Activated CD8-positive, alpha-beta memory T cell treated with anti-CD3 and anti-CD28 coated beads for 24 hours (primary cell): ENCODE measurements at regions not wholly inside any gene's neighbourhood (a gene's known extent, or its start where the extent isn't known, plus 50 kb on each side); places are given as distances from the start of the nearest gene placed in this dataset.

Source experiments
- DNase-seq: peaks from one replicate; pipeline ENCODE4 v3.0.0-alpha.2; 2020

DNA sequence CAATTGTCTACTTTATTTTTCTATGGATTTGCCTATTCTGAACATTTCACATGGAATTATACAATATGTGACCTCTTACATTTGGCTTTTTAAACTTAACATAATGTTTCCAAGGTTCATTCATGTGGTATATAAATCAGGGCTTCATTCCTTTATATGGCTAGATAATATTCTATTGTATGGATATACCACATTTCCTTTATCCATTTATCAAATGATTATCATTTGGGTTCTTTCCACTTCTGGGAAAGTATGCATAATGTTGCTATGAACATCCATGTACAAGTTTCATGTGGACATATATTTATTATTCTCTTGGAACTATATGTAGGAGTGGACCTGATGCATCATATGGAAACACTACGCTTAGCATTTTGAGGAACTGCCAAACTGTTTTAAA lies 99.7 kb upstream of the NCKAP5 start:
- no peak for DNase-seq

DNA sequence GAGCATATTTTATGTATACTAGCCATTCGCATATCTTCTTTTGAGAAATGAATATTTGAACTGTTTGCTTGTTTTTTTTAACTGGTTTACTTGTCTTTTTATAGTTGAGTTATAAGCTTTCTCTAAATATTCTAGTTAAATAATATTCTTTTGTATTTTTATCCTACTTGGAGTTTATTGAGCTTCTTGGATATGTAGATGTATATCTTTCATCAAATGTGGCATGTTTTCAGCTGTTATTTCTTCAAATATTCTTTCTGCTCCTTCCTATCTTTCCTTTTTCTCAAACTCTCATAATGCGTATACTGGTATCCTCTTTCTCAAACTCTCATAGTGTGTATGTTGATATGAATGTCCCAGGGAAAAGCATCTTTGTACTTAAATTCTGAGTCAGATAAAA lies 100.3 kb upstream of the NCKAP5 start:
- DNase-seq = no peak

DNA sequence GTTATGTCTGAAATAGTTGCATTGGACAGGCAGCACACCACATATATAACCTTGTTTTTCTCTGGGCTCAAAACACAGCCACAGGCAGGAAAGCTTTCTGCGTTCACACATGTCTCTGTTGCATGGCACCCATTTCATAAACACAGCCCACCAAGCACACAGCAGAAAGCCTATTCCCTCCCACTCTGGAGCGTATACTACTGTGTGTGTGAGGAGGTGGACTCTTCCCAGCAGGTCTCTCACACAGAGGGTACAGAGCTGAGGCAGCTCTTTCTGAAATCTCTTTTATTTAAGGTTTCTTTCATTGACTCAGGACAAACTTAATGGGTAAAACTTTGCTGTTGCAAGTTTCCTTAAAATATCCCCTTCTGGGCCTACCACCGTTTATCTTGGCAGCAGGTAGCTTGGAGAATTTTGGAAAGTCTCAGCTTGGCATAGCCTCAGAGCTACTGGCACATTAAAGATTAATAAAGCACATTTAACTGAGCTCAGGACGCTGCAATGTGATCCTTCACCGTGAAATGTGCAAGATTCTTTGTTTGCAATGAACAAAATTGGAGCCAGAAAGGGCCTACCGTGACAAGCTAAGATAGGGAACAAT lies 105.1 kb upstream of the NCKAP5 start:
- no peak for DNase-seq

DNA sequence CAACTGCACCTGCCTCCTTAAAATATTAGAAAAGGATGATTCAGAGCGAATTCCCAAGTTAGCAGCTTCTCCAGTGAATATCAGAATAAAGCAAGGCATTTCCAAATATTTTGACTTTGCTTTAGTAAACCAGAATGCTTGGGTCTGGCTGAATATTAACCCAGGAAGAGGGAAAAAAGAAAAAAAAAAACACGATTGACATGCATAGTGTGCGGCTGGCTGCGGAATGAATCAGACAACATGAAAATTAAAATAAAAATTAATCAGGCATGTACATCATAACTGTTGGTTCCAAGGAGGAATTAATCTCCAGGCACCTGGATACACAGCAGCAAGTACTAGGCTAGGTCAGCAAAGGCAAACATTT lies 105.8 kb upstream of the NCKAP5 start:
- no peak for DNase-seq

DNA sequence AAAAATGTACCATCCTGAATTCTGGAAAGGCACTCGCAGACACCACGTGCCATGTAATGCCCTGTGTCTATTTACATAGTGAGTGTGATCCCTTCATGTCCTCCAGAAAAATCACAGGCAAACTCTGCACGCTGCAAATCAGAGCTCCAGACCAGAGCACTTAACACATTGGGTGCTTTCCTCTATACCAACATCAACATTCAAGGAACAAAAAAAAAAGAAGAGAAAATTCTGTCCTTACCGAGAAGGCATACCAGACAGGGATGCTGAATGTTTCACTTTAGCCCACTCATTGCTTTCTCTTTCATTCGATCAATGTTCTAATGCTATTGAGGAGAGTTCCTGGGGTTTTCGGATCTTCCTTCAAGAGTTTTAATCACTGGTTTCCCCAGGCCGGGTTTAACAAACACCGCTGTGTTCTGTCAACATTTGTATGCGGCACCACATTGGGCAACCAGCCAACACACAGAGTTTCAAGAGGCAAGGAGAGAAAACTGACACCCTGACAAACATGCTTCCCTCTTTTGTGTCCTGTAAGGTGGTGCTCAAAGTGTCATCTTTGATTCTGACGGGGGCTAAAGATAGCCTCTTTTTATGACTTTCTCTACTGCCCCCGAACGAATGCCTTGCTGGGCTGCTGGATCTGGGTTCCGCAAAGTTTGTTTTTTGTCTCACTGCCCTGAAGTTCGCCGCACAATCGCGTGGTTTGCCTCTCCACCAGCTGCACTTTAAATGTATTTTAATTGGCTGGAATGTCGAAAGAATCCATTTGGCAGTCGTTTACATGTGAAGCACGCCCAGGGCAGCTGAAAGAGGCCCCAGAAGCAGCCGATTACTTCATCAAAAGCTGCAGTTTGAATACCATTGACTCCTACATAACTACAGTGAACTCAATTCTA lies 106.4 kb upstream of the NCKAP5 start:
- no peak for DNase-seq

DNA sequence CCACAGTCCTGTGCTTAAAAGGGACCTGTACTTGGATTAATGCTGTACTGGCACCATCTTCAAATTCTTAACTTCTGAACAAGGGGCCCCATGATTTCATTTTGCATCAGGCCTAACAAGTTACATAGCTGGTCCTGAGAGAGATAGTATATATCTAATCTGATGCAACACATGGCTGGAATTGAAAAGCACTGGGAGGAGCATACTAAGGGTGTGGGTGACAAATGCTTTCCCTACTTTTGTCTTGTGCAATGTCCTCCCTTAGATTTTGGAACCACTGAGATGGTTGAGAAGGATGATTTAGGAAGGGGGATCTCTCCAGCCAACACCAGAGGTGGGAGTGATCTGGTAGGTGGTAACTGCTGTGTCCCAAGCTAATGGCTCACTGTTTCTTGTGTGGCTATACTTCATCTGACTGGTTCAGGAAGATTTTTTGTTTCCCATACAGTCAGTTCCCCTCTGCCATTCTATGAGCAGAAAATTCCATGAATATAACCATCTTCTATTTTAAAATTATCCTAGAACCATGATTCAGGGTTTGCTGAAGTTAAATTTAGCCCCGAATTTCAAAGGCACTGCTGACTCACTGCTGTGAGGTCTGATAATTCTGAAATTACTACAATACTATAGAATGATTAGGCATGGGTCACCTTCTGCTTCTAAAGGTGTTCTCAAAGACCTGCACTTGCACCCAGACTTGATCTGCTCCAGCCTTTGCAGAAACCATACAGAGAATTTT lies 108.3 kb upstream of the NCKAP5 start:
- DNase-seq = no peak

DNA sequence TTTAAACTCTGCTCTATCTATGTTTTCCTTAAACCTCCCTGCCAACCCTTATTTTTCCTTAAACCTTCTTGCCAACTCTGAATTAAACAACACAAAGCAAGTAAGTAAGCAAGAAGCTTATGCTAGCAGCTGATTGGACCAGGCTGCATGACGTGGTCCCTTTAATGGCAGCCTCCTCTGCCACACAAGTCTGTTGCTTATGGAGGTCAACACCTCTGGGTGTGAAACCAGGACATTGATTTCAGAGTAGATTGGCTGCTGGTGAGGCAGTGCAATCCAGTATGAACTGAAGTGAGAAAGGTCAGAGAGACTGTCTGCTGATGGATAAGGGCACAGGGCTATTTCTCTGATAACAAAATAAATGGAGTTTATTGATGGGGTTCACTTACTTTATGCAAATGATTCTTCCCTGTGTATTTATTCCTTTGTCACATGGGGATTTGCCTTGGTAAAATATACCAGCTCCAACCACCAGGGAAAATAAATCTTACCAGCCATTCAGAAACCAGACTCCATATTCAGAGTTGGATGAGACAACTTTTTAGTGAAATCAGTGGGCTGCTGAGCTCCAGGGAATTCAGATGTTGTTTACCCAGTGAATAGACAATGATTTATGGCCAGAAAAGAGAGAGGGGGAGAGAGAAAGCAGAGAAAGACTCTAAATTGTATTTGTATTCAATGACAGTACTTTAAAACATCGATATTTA lies 112.2 kb upstream of the NCKAP5 start:
- DNase-seq = no peak

DNA sequence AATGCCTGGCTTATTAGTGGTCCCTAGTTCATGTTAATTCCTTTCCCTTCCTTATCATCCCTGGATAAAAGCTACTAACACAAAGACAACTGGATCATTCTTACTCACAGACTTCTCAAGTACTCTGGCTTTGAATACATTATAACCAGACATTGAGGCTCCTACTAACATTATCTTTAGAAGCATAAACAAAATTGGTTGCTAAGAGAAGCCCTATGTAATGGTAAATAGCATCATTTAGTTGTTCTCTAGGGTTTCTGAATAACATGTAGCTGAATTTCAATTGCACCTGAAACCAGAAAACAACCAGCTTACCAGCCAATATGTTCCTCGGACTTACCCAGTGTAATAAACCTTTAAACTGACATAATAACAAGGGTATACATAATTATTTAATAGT lies 114.1 kb upstream of the NCKAP5 start:
- no peak for DNase-seq

DNA sequence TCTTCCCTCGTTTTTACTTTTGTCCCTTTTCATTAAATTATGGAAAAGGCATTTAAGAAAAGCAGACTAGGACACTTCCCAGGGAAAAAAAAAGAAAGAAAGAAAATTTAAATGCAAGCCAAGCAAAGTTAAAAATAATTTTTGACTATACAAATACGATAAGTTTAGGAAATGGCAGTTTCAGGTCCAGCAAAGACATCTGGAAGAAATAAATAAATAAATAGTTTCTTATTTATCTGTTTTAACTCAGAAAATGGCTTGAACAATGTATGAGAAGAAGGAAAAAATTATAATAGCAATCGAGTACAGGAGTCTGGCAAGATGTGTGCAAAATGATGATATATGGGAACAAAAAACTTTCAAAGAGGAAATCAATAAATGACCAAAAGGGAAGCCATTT lies 114.6 kb upstream of the NCKAP5 start:
- no peak for DNase-seq

DNA sequence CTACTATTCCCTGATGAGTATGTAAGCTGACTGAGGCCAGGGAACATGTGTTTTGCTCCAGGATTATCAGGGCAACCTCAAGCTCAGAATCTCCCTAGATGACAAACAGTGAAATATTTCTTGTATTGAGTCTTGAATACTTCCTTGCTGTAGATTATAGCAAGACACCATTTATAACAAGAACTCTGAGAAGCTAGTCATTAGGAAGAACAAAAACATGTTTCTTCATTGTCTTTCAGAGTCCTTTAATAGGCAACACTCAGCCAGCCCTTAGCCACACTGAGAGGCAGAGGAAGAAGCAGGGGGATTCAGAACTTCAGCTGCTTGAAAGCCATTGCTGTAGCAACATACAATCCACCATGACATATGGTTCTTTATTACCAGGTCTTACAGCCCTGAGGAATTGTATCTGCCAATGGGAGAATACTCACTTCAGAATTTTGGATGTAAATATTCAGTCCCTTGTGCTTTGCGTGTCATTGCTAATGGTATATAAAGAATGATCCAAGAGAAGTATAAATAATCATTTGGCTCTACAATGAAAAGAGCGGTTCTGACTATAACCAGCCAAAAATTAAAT lies 117.5 kb upstream of the NCKAP5 start:
- DNase-seq = no peak

DNA sequence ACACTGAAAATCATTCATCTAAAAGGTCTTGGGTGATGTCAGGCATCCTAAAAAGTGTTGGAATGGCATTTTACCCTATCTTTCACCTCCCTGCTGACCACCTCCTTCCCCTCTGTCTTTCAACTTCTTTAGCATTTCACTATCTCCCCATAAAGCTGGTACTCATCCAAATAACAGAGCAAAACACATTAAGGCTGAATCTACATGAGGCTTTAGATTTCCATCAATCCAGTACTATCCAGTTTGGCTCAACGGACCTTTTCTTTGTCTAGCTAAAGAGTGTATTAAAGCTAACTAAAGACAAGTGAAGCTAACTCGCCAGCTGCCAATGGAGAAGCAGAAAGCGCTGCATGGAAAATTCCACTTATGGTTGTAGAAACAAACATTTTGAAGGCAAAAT lies 122.5 kb upstream of the NCKAP5 start:
- no peak for DNase-seq

DNA sequence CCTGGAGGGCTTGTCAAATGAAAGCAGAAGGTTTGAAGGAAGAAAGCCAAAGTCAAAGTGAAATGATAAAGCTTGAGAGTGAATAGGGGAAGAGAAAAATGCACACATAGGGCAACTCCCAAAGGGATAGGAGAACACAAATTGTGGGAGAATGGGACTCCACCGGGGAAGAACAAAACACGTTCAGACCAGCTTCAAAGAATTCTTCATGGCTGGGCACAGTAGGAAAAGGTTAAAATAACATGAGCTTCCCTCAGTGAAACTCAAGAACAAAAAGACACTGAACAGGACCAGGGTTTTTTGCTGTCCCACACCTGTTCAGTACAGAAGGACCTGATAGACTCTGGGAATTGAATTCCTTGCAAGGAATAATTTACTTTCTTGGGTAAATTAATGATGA lies 123.1 kb upstream of the NCKAP5 start:
- DNase-seq = no peak

DNA sequence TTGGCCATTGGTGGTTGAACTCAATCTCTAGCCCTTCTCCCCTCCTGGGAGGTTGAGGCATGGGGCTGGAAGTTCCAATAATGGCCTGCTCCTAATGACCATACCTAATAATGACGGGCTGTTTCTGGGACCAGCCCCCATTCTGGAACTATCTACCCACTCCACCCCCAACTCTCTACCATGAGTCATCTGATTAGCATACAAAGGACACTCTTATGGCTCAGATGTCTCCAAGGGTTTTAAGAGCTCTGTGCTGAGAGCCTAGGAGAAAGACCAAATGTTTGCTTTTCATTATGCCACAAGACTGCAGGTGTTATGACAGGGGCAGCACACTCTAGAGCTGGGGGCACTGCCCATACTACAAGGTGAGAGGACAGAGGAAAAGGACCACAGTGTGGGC lies 137.0 kb upstream of the NCKAP5 start:
- no peak for DNase-seq

DNA sequence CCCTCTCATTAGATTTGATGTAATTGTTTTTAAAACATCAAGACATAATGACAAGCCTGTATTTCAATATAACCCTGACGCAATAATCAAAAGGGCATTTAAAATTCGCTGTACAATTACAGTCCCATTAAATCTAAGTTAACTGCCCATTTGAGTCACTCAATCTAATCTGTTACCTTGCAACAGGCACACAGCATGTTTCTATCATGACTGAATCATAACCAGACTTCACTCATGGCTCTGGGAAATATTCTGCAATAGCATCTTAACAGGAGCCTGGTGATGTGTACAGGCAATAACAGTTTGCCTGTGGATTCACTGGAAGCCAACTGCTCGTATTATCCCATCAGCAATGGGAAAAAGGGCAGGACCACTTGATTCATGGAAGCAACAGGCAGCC lies 142.3 kb upstream of the NCKAP5 start:
- no peak for DNase-seq

DNA sequence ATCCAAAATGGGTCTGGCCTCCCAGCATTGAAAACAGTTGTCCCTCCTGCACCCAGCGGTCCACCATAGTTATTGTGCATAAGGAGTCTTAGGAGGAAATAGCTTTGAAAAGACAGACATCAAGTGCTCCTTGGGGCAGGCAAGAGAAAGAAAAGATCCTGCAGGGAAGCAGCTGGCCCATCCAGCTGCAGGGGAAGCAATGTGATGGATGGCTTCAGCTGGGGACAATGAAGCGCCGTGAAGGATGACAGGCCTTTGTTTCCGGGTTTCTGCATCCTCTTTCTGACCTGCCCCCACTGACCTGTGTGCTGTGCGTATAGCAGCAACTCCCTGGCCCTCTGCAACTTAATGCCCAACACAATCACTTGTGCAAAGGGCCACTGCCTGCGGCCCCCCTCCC lies 142.9 kb upstream of the NCKAP5 start:
- DNase-seq = no peak

DNA sequence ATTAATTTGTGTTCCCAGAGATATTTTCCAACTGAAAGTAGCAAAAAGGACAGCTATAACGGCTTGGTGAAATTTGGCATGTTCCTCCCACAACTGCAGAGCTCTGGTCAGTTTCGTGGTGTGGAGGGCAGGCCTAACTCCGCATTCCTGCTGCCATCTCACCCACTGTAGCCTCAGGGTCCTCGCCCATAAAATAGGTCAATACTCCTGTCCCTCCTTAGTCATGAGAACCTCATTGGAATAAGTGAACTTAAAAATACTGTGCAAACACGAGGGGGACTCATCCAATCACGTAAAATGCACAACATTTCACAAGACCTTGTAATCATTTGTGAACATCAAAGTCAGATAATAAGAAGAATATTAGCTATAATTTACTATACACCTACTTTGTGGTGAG lies 143.5 kb upstream of the NCKAP5 start:
- DNase-seq = no peak

DNA sequence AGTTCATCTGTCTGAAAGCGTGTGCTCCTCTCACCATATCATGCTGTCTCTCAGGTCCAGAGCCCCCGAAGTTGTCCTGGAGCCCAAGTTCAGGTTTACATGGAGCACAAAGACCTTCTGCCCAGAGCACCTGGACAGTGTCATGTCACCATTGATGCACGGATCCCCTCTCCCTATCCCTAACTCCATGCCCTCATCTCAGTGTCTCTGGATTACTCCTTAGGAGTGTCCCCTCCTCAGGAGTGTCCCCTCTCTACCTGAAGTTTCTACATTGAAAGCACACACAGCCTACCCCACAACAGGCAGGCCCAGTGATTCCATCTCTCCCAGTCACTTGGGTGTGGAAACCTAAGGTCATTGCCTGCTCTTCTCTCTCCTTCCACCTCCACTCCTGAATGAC lies 144.1 kb upstream of the NCKAP5 start:
- DNase-seq = no peak

DNA sequence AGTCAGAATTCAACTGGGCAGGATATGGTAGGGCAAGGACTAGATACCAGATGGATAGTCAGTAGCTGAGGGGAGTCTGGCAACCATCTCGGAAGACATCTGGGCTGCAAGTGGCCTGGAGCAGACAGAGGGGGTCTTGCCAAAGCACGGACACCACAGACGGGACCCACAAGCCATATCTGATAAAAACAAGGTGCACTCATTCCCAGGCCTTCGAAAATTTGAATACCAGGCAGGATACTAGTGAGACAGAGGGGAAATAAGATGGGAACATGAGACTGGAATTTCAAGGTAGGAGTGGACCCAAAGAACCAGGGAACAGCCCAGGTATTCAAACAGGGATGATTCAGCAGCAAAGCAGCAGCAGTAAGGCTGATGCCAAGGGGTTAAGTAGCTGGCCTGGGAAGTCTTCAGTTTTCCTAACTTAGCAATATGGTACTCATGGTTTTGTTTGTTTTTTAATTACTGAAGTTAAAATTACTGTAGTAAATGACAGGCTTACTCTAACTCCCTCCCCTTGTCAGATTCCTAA lies 144.9 kb upstream of the NCKAP5 start:
- no peak for DNase-seq

DNA sequence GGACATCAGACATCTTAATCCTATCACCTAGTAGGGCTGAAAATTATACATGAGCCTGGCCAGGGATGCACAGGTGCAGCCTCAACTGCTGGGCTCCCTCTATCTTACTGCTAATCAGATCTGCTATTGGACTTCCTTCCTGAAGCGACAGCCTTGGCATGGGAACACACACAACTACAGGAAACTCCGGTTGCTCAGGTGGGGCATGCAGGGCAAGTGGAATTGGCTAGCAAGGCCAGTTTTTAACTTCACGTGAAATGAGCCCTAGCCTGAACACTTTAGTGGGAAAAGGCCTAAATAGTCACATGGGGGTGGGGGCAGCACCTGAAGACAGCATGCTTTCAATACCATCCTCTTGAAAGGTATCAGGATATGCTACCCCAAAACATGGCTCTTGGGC lies 147.9 kb upstream of the NCKAP5 start:
- DNase-seq = no peak

DNA sequence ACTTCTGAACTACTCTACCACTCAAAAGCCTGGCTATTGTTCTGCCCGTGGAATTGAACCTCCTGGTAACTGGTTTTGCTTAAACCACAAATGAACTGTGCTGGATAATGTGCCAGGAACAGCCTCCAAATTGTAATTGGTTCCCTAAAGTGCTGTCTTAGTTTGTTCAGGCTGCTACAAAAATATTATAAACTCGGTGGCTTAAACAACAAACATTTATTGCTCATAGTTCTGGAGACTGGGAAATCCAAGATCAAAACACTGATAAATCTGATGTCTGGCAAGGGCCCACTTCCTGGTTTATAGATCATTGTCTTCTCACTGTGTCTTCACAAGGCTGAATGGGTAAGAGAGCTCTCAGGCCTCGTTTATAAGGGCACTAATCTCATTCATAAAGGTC lies 149.2 kb upstream of the NCKAP5 start:
- DNase-seq = no peak

DNA sequence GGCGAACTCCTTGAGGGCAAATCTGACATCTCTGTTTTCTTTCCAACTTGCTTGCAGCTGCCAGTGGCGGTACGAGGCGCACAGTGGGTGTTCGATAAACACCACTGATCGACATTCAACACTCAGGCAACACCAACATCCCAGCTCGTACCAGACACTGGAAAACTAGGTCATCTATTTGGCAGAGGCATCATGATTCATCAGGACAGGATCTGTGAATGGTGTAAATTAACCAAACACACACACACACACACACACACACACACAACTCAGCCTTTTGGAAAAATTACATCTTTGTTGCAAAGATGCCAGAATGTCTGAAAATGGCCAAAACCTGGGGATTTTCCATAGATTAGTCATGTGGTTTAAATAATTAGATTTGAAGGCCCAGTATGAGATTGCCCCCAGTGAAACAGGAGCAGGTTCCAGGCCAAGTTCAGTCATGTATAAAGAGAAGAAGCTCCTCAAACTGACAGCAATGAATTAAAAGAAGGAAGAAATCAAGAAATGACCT lies 150.5 kb upstream of the NCKAP5 start:
- no peak for DNase-seq

DNA sequence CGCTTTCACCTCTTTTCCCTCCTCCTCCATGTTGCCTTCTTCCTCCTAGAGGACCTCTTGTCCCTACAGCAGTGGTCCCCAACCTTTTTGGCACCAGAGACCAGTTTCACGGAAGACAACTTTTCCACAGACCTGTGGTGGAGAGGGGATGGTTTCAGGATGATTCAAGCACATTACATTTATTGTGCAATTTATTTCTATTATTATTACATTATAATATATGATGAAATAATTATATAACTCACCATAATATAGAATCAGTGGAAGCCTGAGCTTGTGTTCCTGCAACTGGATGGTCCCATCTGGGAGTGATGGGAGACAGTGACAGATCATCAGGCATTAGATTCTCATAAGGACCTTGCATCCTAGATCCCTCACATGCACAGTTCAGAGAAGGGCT lies 152.2 kb upstream of the NCKAP5 start:
- no peak for DNase-seq

DNA sequence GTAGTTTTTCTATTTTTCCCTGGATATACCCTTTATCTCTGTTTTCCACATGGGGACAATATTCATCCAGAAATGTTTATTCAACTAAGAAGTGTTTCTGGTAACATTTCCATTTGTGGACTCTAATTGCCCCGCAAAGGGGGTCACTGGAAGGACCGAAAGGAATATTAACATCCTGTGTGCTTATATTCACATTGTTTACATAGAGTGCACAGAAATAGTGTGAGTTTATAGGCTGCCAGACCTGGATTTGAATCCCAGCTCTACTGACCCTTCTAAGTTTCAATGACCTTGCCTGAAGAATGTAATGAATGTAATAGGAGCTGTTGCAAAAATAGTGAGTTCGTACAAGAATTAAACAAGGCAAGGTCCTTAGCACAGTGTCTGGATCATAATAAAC lies 152.9 kb upstream of the NCKAP5 start:
- no peak for DNase-seq
